SH-SY5Y (cell line): ENCODE measurements at regions not wholly inside any gene's neighbourhood (a gene's known extent, or its start where the extent isn't known, plus 50 kb on each side); places are given as distances from the start of the nearest gene placed in this dataset.

ENCODE experiments used
- GATA2 ChIP-seq: IDR thresholded peaks from 2 replicates; pipeline ENCODE4 v1.6.1; 2011; ENCODE audit warnings: mild to moderate bottlenecking, low read depth, low read length
- GATA3 ChIP-seq: IDR thresholded peaks from 2 replicates; pipeline ENCODE4 v1.6.1; 2011; ENCODE audit warnings: low read depth, mild to moderate bottlenecking, low read length, moderate library complexity

DNA sequence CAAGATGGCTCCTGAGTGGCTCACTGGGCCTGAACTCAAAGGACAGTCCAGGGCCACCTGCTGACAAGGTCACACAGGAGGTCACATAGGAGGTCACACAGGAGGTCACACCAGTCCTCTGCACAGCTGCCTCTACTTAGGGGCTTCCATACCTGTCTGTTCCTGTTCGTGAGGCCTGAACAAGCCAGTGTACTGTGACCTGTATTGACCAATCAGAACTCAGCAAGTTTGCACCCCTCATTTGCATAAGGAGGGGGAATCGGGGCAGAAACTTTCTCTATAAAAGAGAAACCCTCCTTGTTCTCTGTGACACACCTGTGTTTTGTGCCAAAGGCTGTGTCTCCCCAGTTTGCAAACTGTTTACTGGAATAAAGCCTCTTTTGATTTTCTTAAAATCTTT lies 478.9 kb downstream of the EIPR1 start:
- TF ChIP-seq GATA3, result no peak
- no peak for TF ChIP-seq GATA2

GRCh38 chr2:2896643-2897042 lies 481.0 kb downstream of the EIPR1 start:
- TF ChIP-seq GATA2 (no peak), GATA3 (no peak)

- no peak for TF ChIP-seq GATA3
- TF ChIP-seq GATA2, result no peak
These were observed 481.6 kb downstream of the EIPR1 start for GRCh38 chr2:2896011-2896410.

- no peak for TF ChIP-seq GATA2
- TF ChIP-seq GATA3, result no peak
These were observed 484.7 kb downstream of the EIPR1 start for GRCh38 chr2:2892892-2893291.

- TF ChIP-seq GATA3 (no peak), GATA2 (peak; percentile 67)
These were observed 485.2 kb downstream of the EIPR1 start for GRCh38 chr2:2892378-2892777.

DNA sequence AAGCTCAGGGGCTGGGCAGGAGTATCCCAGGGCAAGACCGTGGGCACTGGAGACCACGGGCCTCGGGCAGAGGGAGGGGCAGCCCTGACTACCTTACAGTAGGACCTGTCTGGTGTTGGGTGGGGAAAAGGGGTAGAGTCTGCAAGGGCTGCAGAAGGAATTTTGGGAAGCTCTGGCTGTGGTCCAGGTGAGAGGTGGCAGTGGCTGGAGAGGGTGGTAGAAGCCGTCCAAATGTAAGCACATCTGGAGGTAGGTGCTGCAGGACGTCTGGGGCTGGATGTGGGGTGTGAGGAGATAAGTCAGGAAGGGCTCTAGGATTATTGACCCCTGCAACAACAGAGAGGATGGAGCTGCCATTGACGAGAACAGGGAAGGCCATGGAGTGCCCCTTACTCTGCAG lies 486.7 kb downstream of the EIPR1 start:
- TF ChIP-seq GATA3, result no peak
- TF ChIP-seq GATA2, result no peak

DNA sequence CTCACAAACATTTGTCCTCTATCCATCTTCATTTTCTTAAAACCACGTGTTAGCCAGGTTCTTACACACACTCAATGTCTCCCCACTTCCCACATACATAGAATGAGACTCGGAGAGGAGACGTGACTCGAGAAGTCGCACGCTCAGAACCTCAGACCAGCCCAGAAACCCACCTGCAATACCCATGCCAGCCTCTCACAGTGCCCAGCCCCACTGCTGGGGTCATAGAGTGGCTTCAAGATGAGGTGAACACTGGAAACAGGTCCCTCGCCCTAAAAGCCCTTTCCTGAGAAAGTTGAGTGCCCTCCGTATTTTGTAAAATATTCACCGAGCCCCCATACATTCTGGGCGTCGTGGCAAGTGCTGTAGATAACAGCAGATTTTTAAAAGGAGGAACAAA lies 487.4 kb downstream of the EIPR1 start:
- TF ChIP-seq GATA3 (no peak), GATA2 (no peak)

GRCh38 chr2:2889646-2890045 lies 488.0 kb downstream of the EIPR1 start:
- TF ChIP-seq GATA3, result peak; percentile 88
- peak; percentile 97 for TF ChIP-seq GATA2

DNA sequence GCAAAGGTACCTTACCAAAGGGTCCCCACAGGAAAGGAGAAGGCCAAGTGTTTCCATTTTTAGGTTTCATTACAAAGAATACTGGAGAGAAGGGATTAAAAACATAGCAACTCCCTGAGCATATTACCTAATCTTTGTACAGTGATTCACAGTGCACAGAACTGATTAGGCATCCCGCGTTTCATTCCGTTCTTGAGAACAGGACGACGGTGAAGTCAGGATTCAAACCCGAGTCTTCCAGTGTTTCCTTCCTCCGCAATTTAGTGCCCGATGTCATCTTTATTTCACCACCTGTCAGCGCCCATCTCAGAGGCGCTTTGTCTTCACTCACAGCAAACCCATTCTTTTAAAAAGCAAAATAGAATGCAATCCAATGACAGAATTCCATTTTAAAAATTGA lies 488.5 kb downstream of the EIPR1 start:
- no peak for TF ChIP-seq GATA2

GRCh38 chr2:2887772-2888387 lies 489.7 kb downstream of the EIPR1 start:
- TF ChIP-seq GATA3 (no peak), GATA2 (no peak)

DNA sequence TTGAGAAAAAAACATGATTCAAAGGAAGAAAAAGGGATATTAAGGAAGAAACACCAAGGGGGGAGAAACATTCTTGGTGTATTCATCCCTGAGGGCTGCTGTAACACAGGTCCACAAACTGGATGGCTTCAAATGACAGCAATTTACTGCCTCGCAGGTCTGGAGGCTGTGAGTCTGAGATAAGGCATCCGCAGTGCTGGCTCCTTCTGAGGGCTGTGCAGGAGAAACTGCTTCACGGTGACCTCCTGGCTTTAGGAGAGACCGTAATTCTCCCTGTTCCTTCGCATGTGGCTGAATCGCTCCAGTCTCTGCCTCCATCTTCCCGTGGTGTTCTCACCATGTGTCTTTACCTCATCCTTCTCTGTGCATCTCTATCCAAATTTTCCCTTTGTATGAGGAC lies 490.7 kb downstream of the EIPR1 start:
- TF ChIP-seq GATA2, result no peak
- no peak for TF ChIP-seq GATA3

GRCh38 chr2:2881499-2881898 lies 496.1 kb downstream of the EIPR1 start:
- TF ChIP-seq GATA2 (no peak), GATA3 (no peak)

DNA sequence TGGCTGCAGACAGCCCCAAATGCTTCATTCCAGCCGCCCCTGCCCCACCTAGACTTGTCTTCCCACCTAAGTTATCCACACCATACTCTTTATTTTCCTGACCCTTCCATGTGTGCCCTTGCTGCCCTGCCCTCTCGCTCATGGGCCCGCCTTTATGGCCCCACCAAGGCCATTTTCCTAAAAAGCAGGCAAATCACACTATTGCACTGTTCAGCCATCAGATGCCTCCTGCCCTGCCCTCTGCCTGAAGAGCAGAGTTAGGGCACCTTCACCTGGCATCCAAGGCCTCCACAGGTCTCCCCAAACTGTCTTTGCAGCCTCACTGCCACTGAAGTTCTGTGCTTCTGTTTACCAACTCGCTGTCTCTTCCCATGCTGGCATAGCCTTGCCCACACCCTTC lies 496.7 kb downstream of the EIPR1 start:
- TF ChIP-seq GATA2 (no peak), GATA3 (no peak)

DNA sequence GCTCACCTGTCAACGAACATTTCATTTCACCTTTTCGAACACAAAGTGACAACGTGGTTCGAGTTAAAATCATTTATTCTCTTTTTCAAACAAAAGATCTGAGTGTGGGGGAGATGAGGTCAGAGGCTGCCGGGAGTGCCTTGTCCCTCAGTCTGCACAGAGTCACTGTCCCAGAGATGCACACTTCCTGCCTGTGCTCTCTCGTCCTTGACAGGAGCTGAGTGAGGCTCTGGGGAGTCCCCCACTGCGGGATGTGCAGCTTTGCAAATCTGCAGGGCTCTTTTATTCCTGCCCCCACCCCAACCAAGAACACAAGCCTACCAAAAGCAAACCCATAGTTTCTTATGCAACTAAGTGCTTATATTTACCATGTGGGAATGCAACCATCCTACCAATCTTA lies 497.8 kb downstream of the EIPR1 start:
- TF ChIP-seq GATA2 (no peak), GATA3 (no peak)

GRCh38 chr2:2879071-2879470 lies 498.5 kb downstream of the EIPR1 start:
- TF ChIP-seq GATA3 (no peak), GATA2 (no peak)

DNA sequence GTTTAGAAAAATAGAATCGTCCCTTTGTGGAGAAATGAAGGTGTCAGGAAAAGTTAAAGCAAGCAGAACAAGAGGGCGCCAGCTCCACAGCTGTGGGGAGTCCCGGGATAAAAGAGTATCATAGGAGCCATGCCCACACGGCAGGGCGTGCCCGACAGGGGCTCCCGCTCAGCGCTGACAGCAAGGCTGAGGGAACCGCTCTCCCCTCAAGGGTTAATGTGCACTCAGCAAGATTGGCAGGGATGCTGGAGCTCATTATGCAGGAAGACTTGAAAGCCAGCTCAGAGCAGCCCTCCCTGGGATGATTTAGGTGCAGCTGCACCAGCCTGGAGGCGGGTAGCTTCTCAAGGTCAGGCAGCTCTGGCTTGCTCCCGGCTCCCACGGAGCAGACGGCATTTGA lies 500.2 kb downstream of the EIPR1 start:
- no peak for TF ChIP-seq GATA2
- no peak for TF ChIP-seq GATA3
